Activated CD8-positive, alpha-beta T cell treated with anti-CD3 and anti-CD28 coated beads for 36 hours (primary cell): ENCODE measurements at regions not wholly inside any gene's neighbourhood (a gene's known extent, or its start where the extent isn't known, plus 50 kb on each side); places are given as distances from the start of the nearest gene placed in this dataset.

Experiments
- ATAC-seq: fragments of 200-7000 bp; cut with Tn5 transposase; one replicate; pipeline ENCODE4 v1.10.0; 2021; ENCODE audit warnings: mild to moderate bottlenecking, moderate library complexity
- CTCF ChIA-PET: fragments of 350-600 bp; sonication (Branson Sonifier 250); formaldehyde crosslinking; loops from one replicate; lab custom pipeline; 2021; ENCODE audit warnings: antibody characterized with exemption; lab: Charles Lee
- POLR2A ChIA-PET: fragments of 350-600 bp; sonication (Branson Sonifier 250); formaldehyde crosslinking; loops from one replicate; lab custom pipeline; 2021; ENCODE audit warnings: antibody characterized with exemption; lab: Charles Lee
- DNase-seq: peaks from one replicate; pipeline ENCODE4 v3.0.0-alpha.2; 2020
- H3K27ac Mint-ChIP-seq: one replicate; pipeline ENCODE4 v1.8.0; 2021; ENCODE audit warnings: mild to moderate bottlenecking, mixed read lengths
- H3K27me3 Mint-ChIP-seq: one replicate; pipeline ENCODE4 v1.8.0; 2021; ENCODE audit warnings: mixed read lengths
- H3K36me3 Mint-ChIP-seq: one replicate; pipeline ENCODE4 v1.8.0; 2021; ENCODE audit warnings: low read depth, mixed read lengths
- H3K4me1 Mint-ChIP-seq: one replicate; pipeline ENCODE4 v1.8.0; 2021; ENCODE audit warnings: low read depth, mixed read lengths
- H3K4me3 Mint-ChIP-seq: one replicate; pipeline ENCODE4 v1.8.0; 2021; ENCODE audit warnings: mild to moderate bottlenecking, moderate library complexity, mixed read lengths
- H3K9me3 Mint-ChIP-seq: one replicate; pipeline ENCODE4 v1.8.0; 2021; ENCODE audit warnings: mixed read lengths
- CTCF ChIP-seq: fragments of 200-600 bp; IDR thresholded peaks from one replicate; pipeline ENCODE4 v1.8.0; 2022; ENCODE audit warnings: antibody characterized with exemption, mild to moderate bottlenecking
- intact Hi-C: fragments of 100-400 bp; cut with micrococcal nuclease; formaldehyde crosslinking; loops from one replicate; pipeline ENCODE4 v1.10.0; 2022

GRCh38 chr5:23274171-23274570 is 233.2 kb upstream of the PRDM9 start:
- Mint-ChIP-seq H3K36me3 (no peaks in the 10 kb centered on the region), H3K9me3 (peaks cover 5% of the 10 kb centered on the region), H3K27ac (no peak overlapping the region), H3K4me1 (no peaks in the 10 kb centered on the region), H3K4me3 (no peak overlapping the region), H3K27me3 (no peaks in the 10 kb centered on the region)
- CTCF ChIA-PET, result no interaction called here
- TF ChIP-seq CTCF, result no peak
- DNase-seq (no peak), ATAC-seq (no peak)
- POLR2A ChIA-PET, result no interaction called here
- intact Hi-C loops, result no loop called here

GRCh38 chr5:23269981-23270380 is 237.4 kb upstream of the PRDM9 start:
- Mint-ChIP-seq H3K27ac (no peak overlapping the region), H3K27me3 (no peaks in the 10 kb centered on the region), H3K9me3 (peaks cover 2% of the 10 kb centered on the region), H3K4me1 (no peaks in the 10 kb centered on the region), H3K36me3 (no peaks in the 10 kb centered on the region), H3K4me3 (no peak overlapping the region)
- ChIA-PET POLR2A (no interaction called here), CTCF (no interaction called here)
- no peak for ATAC-seq
- DNase-seq, result no peak
- TF ChIP-seq CTCF, result no peak
- intact Hi-C loops, result no loop called here

GRCh38 chr5:23268136-23268535 is 239.3 kb upstream of the PRDM9 start:
- DNase-seq, result no peak
- no peaks in the 10 kb centered on the region for H3K36me3 Mint-ChIP-seq
- H3K27ac Mint-ChIP-seq, result no peak overlapping the region
- no peak overlapping the region for H3K4me3 Mint-ChIP-seq
- H3K4me1 Mint-ChIP-seq, result no peaks in the 10 kb centered on the region
- no peak for TF ChIP-seq CTCF
- H3K9me3 Mint-ChIP-seq, result peaks cover 2% of the 10 kb centered on the region
- CTCF ChIA-PET, result no interaction called here
- no peaks in the 10 kb centered on the region for H3K27me3 Mint-ChIP-seq
- intact Hi-C loops, result no loop called here
- no peak for ATAC-seq
- POLR2A ChIA-PET, result no interaction called here

GRCh38 chr5:23260621-23261020 is 246.8 kb upstream of the PRDM9 start:
- H3K27ac Mint-ChIP-seq, result no peak overlapping the region
- intact Hi-C loops, result no loop called here
- no peaks in the 10 kb centered on the region for H3K36me3 Mint-ChIP-seq
- POLR2A ChIA-PET, result no interaction called here
- H3K9me3 Mint-ChIP-seq, result peaks cover 10% of the 10 kb centered on the region
- H3K4me3 Mint-ChIP-seq, result no peak overlapping the region
- CTCF ChIA-PET, result no interaction called here
- ATAC-seq (no peak), DNase-seq (no peak)
- no peak for TF ChIP-seq CTCF
- no peaks in the 10 kb centered on the region for H3K4me1 Mint-ChIP-seq
- no peaks in the 10 kb centered on the region for H3K27me3 Mint-ChIP-seq

GRCh38 chr5:23257656-23258055 is 249.8 kb upstream of the PRDM9 start:
- DNase-seq (no peak), ATAC-seq (no peak)
- POLR2A ChIA-PET, result no interaction called here
- H3K27me3 Mint-ChIP-seq, result no peaks in the 10 kb centered on the region
- peaks cover 9% of the 10 kb centered on the region for H3K9me3 Mint-ChIP-seq
- H3K36me3 Mint-ChIP-seq, result no peaks in the 10 kb centered on the region
- TF ChIP-seq CTCF, result no peak
- intact Hi-C loops, result no loop called here
- H3K4me1 Mint-ChIP-seq, result no peaks in the 10 kb centered on the region
- H3K27ac Mint-ChIP-seq, result no peak overlapping the region
- CTCF ChIA-PET, result no interaction called here
- no peak overlapping the region for H3K4me3 Mint-ChIP-seq
